NB4 (cell line): ENCODE measurements at regions not wholly inside any gene's neighbourhood (a gene's known extent, or its start where the extent isn't known, plus 50 kb on each side); places are given as distances from the start of the nearest gene placed in this dataset.

Experiments
- MYC ChIP-seq: IDR thresholded peaks from 2 replicates; pipeline ENCODE4 v1.6.1; 2011; ENCODE audit warnings: low read depth, low read length
- POLR2A ChIP-seq: IDR thresholded peaks from 2 replicates; pipeline ENCODE4 v1.6.1; 2011; ENCODE audit warnings: mild to moderate bottlenecking; ENCODE audit not compliant: insufficient read length; ENCODE audit errors: extremely low read depth
- TF ChIP-seq, protein P1 (sequence below): IDR thresholded peaks from one replicate; pipeline ENCODE4 v1.5.1; 2012; ENCODE audit warnings: low read depth, low read length

DNA sequence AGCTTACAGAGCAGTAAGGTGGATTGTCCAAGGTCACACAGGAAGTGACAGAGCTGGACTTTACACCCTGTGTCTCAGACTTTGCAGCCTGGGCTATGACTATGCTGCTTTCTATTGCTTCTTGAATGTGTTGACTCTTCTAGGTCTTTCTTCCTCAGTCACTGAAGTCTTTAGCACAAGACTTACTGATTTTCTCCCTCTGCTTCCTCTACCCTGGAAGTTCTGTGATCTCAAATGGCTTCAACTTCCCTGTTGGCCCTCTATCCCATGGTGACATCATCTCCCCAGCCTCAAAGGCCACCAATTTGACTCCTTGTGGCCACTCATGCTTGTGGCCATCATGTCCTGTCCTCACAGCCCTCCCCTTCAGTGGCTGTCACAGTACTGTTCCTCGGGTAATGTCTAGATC is 181.3 kb downstream of the HS3ST3A1 start:
- TF ChIP-seq, protein P1, sequence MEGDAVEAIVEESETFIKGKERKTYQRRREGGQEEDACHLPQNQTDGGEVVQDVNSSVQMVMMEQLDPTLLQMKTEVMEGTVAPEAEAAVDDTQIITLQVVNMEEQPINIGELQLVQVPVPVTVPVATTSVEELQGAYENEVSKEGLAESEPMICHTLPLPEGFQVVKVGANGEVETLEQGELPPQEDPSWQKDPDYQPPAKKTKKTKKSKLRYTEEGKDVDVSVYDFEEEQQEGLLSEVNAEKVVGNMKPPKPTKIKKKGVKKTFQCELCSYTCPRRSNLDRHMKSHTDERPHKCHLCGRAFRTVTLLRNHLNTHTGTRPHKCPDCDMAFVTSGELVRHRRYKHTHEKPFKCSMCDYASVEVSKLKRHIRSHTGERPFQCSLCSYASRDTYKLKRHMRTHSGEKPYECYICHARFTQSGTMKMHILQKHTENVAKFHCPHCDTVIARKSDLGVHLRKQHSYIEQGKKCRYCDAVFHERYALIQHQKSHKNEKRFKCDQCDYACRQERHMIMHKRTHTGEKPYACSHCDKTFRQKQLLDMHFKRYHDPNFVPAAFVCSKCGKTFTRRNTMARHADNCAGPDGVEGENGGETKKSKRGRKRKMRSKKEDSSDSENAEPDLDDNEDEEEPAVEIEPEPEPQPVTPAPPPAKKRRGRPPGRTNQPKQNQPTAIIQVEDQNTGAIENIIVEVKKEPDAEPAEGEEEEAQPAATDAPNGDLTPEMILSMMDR: no peak
- TF ChIP-seq POLR2A: no peak
- TF ChIP-seq MYC: no peak
